ENCODE measurements at regions not wholly inside any gene's neighbourhood (a gene's known extent, or its start where the extent isn't known, plus 50 kb on each side); places are given as distances from the start of the nearest gene placed in this dataset.

DNA sequence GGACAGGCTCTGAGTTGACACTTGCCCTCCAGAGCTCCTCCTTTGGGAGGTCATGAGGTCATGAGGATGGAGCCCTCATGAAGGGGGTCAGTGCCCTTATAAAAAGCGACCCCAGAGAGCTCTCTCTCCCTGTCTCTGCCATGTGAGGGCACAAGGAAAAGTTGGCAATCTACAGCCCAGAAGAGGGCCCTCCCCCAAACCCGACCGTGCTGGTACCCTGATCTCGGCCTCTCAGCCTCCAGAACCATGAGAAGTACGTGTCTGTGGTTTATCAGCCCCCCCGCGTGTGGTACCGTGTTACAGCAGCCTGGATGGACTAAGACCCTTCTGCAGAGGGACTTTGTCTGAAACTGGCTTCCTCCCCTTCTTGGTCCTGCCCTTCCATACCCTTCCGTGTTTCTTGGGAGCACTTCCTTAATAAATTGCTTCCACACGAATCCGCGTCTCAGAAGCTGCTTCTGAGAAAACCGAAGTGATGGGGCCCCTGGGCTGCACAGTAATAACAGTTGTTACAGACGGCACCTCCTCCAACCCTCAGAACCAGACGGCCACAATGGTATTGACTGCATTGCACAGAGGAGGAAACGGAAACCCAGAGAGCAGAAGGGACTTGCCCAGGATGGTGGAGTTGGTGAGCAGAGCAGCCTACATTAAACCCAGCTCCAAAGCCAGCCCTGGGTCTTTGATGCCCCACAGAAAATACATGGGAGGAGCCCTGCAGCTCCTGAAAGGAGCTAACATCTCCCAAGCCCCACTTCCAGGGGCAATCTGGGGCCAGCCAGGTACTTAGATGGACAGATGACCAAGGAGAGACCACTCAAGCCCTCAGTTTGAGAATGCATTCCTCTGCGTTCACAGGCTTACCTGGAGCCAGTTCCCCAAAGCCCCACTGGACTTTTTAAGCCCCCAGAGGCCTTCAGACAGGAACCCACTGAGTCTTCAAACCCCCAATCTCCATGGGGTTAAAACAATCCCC is 242.7 kb downstream of the BCOR start:
- Histone ChIP-seq H3K27ac (no peak overlapping the region), H3K4me1 (no peaks in the 10 kb centered on the region), H3K4me3 (no peak overlapping the region), H3K27me3 (no peaks in the 10 kb centered on the region), H3K36me3 (no peaks in the 10 kb centered on the region), H3K9me3 (no peaks in the 10 kb centered on the region)
- no peak for TF ChIP-seq POLR2A (IDR thresholded peaks at IDR 0.05)
- TF ChIP-seq CTCF (IDR thresholded peaks at IDR 0.05), result no peak
- DNase-seq, result no peak
- intact Hi-C loops (cut with DNase I; ENCODE audit: low total_unique reads), result no loop called here

GRCh38 chrX:39855748-39856129 is 242.0 kb downstream of the BCOR start:
- Histone ChIP-seq H3K4me3 (no peak overlapping the region), H3K27ac (no peak overlapping the region), H3K4me1 (no peaks in the 10 kb centered on the region), H3K9me3 (no peaks in the 10 kb centered on the region), H3K36me3 (no peaks in the 10 kb centered on the region), H3K27me3 (no peaks in the 10 kb centered on the region)
- DNase-seq, result no peak
- intact Hi-C loops (cut with DNase I; ENCODE audit: low total_unique reads), result no loop called here
- no peak for TF ChIP-seq CTCF (IDR thresholded peaks at IDR 0.05)
- TF ChIP-seq POLR2A (IDR thresholded peaks at IDR 0.05), result no peak

DNA sequence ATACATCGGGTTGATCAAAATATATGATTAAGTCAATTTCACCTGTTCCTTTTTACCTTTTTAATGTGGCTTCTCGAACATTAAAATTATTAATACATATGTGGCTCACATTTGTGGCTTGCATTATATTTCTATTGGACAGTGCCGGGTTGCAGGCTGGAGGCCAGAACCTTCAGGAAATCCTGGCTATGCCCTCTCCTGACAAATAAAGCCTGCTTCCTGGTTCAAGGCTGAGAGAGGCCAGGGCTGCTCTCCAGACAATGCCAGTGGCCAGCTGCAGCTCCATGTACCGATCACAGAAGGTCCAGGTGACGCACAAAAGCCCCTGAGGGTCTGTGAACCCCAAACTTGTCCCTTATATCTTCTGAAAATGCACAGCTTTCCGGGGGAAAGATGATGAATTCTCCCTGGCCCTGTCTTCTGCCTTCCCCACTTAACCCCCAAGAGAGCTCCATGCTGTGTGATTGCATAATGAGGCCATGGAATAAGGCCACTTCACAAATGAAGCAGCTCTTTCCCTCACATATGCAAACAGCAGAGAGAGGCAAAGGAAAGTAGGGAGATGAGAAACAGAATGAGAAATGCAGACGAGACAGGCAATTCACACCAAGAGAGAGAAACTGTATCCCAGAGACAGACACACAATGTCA is 241.2 kb downstream of the BCOR start:
- no peaks in the 10 kb centered on the region for H3K9me3 ChIP-seq
- H3K27ac ChIP-seq, result no peak overlapping the region
- no peaks in the 10 kb centered on the region for H3K36me3 ChIP-seq
- TF ChIP-seq CTCF (IDR thresholded peaks at IDR 0.05) (no peak), POLR2A (IDR thresholded peaks at IDR 0.05) (no peak)
- intact Hi-C loops (cut with DNase I; ENCODE audit: low total_unique reads), result no loop called here
- H3K4me1 ChIP-seq, result no peaks in the 10 kb centered on the region
- no peaks in the 10 kb centered on the region for H3K27me3 ChIP-seq
- DNase-seq, result no peak
- H3K4me3 ChIP-seq, result no peak overlapping the region

GRCh38 chrX:39857780-39858179 is 240.0 kb downstream of the BCOR start:
- H3K27me3 ChIP-seq, result no peaks in the 10 kb centered on the region
- H3K27ac ChIP-seq, result no peak overlapping the region
- intact Hi-C loops (cut with DNase I; ENCODE audit: low total_unique reads), result no loop called here
- H3K9me3 ChIP-seq, result no peaks in the 10 kb centered on the region
- no peaks in the 10 kb centered on the region for H3K36me3 ChIP-seq
- no peak for DNase-seq
- no peak overlapping the region for H3K4me3 ChIP-seq
- TF ChIP-seq POLR2A (IDR thresholded peaks at IDR 0.05) (no peak), CTCF (IDR thresholded peaks at IDR 0.05) (no peak)
- H3K4me1 ChIP-seq, result no peaks in the 10 kb centered on the region

All from uterus (tissue), 3 donors.